PFSK-1 (cell line): ENCODE measurements at regions not wholly inside any gene's neighbourhood (a gene's known extent, or its start where the extent isn't known, plus 50 kb on each side); places are given as distances from the start of the nearest gene placed in this dataset.

Source experiments
- FOXP2 ChIP-seq: optimal IDR thresholded peaks from 2 replicates; pipeline ENCODE3; 2011; ENCODE audit warnings: borderline replicate concordance, control low read depth, inconsistent platforms; ENCODE audit not compliant: insufficient read depth; ENCODE audit errors: extremely low read length, extremely low read depth
- POLR2AphosphoS5 ChIP-seq: IDR thresholded peaks from 2 replicates; pipeline ENCODE4 v1.6.1; 2012; ENCODE audit warnings: low read depth, mild to moderate bottlenecking, control low read depth, low read length, moderate library complexity
- SIN3A ChIP-seq: IDR thresholded peaks from 2 replicates; pipeline ENCODE4 v1.6.1; 2012; ENCODE audit warnings: mild to moderate bottlenecking, low read length, moderate library complexity, borderline replicate concordance; ENCODE audit not compliant: insufficient read depth
- TAF1 ChIP-seq: IDR thresholded peaks from 2 replicates; pipeline ENCODE4 v1.6.1; 2012; ENCODE audit warnings: low read length, control low read depth, borderline replicate concordance; ENCODE audit not compliant: insufficient read depth
- TF ChIP-seq, protein P1 (sequence below), 2 experiments: IDR thresholded peaks; 2 replicates each; pipeline versions ENCODE4 v1.6.1 to v1.8.0; 2011 to 2012; ENCODE audit warnings: low read depth in 2 of 2, low read length in 2 of 2, control low read depth in 1 of 2, inconsistent platforms in 1 of 2, mild to moderate bottlenecking in 1 of 2, moderate library complexity in 1 of 2; ENCODE audit not compliant: insufficient read depth in 1 of 2

DNA sequence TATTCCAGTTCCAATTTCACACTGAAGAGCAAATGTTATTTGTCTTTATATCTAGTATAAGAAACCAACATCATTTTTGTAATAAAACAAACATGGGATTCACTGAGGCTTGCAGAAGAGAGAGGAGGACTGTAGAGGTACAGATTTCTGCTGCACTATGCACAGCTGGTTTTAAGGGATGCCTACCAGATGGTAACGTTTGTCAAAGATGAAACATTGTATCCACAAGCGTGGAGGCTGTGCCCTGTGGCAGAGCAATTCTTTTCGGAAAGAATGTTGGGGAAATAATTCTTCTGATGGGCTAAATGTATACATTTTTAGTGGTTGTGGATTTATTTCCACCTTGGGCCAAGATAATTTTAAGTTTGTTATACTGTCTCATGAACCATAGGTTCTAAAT is 272.4 kb downstream of the DUSP10 start:
- TF ChIP-seq POLR2AphosphoS5, result no peak
- TF ChIP-seq, protein P1, sequence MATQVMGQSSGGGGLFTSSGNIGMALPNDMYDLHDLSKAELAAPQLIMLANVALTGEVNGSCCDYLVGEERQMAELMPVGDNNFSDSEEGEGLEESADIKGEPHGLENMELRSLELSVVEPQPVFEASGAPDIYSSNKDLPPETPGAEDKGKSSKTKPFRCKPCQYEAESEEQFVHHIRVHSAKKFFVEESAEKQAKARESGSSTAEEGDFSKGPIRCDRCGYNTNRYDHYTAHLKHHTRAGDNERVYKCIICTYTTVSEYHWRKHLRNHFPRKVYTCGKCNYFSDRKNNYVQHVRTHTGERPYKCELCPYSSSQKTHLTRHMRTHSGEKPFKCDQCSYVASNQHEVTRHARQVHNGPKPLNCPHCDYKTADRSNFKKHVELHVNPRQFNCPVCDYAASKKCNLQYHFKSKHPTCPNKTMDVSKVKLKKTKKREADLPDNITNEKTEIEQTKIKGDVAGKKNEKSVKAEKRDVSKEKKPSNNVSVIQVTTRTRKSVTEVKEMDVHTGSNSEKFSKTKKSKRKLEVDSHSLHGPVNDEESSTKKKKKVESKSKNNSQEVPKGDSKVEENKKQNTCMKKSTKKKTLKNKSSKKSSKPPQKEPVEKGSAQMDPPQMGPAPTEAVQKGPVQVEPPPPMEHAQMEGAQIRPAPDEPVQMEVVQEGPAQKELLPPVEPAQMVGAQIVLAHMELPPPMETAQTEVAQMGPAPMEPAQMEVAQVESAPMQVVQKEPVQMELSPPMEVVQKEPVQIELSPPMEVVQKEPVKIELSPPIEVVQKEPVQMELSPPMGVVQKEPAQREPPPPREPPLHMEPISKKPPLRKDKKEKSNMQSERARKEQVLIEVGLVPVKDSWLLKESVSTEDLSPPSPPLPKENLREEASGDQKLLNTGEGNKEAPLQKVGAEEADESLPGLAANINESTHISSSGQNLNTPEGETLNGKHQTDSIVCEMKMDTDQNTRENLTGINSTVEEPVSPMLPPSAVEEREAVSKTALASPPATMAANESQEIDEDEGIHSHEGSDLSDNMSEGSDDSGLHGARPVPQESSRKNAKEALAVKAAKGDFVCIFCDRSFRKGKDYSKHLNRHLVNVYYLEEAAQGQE (IDR thresholded peaks at IDR 0.05; ENCODE audit: insufficient read depth in 1 of 2, low read depth in 2 of 2, low read length in 2 of 2), result no peak
- no peak for TF ChIP-seq FOXP2
- no peak for TF ChIP-seq TAF1
- TF ChIP-seq SIN3A, result no peak

DNA sequence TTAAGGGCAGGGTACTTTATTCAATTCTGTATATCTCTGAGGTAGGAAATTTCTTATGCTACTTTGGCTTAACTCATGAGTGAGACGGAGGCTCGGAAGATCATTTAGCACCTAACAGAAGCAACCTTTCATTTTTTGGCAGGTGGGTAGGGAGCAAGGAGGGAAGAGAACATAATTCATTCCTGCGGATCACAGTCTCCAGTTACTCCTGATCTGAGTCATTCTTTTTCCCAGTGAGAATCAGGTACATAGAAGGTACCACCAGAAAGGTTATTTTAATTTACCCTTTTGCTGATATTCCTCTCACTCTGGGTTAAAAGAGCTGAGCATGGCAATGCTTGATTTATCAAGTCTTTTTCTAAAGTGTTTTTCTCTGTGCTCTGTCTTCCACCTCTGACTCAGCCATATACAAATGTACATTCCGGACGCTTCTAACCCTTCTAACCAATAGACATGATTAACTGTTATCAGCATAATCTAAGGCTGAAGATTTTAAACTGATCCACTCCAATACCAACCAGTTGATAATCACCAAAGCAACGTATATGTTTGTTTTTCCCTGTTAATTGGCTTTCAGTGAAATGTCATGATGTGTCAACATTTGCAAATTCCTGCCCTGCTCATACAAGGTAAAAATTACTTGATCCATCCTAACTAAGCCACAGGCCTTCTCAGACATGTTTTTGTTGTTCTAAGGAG is 271.7 kb downstream of the DUSP10 start:
- TF ChIP-seq POLR2AphosphoS5, result no peak
- TF ChIP-seq, protein P1 (IDR thresholded peaks at IDR 0.05; ENCODE audit: insufficient read depth in 1 of 2, low read depth in 2 of 2, low read length in 2 of 2), result no peak
- no peak for TF ChIP-seq TAF1
- TF ChIP-seq SIN3A, result no peak
- TF ChIP-seq FOXP2, result no peak

DNA sequence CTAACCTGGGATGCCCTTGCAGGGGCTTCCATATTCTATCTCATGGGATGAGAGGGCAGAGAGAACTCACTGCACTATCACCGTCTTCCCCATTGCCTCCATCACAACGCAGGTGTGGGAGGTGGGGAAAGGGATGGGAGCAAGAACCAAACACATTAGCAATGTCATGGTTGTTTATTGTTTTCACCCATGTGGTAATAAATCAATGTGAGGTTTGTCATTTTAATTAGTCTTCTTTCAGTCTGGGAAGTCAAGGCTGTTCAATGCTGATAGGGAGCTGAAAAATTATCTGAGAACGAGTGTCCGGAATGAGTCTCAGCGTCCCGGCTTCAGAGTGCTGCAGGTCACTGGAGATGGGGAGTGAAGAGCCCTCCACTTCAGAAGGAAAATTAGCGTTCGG is 268.5 kb downstream of the DUSP10 start:
- TF ChIP-seq SIN3A (no peak), TAF1 (no peak), POLR2AphosphoS5 (no peak), FOXP2 (no peak)
- TF ChIP-seq, protein P1 (IDR thresholded peaks at IDR 0.05; ENCODE audit: insufficient read depth in 1 of 2, low read depth in 2 of 2, low read length in 2 of 2), result no peak

DNA sequence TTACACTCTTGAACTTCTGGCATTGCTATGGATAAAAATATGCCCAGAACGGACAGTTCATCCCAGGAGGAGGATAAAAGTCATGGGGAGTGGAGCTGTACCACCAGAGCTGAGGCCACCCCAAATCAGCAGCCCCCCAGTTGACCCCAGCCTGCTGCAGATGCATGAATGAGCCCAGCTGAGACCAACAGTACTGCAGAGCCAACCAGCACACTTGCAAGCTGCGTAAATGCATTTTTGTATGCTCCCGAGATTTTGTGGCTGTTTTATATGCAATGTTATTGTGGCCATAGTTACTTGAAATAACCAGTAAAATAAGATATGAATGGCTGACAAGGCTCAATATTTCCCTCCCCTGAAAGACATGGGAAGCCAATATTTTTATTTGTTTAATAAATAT is 264.6 kb downstream of the DUSP10 start:
- no peak for TF ChIP-seq SIN3A
- no peak for TF ChIP-seq POLR2AphosphoS5
- TF ChIP-seq, protein P1 (IDR thresholded peaks at IDR 0.05; ENCODE audit: insufficient read depth in 1 of 2, low read depth in 2 of 2, low read length in 2 of 2), result no peak
- TF ChIP-seq FOXP2, result no peak
- no peak for TF ChIP-seq TAF1
